ENCODE measurements at regions not wholly inside any gene's neighbourhood (a gene's known extent, or its start where the extent isn't known, plus 50 kb on each side); places are given as distances from the start of the nearest gene placed in this dataset.

GRCh38 chr5:93800988-93801811, 59.8 kb upstream of the POU5F2 start:
- intact Hi-C loops (cut with micrococcal nuclease) = loop anchor here (1.0 to 10.0 kb wide), 6 partner anchors 116 to 1054 kb away; partner anchors contain the start of gene NR2F1-AS1

- intact Hi-C loops (cut with micrococcal nuclease) = no loop called here
Observed at GRCh38 chr5:93794954-93795353, 53.6 kb upstream of the POU5F2 start.

GRCh38 chr5:93793159-93793781, 51.9 kb upstream of the POU5F2 start:
- intact Hi-C loops (cut with micrococcal nuclease) = no loop called here

- intact Hi-C loops (cut with micrococcal nuclease) = no loop called here
Observed at GRCh38 chr5:93791518-93791972, 50.1 kb upstream of the POU5F2 start.

All from T-helper 1 cell treated with Interleukin-12 subunit alpha and Interleukin-12 subunit beta and Interleukin-4 antibody, amounts not matched to agents 30 ng/mL and 1 ng/mL, for 36 hours (primary cell).